Suprapubic skin (tissue), 4 donors: ENCODE measurements at regions not wholly inside any gene's neighbourhood (a gene's known extent, or its start where the extent isn't known, plus 50 kb on each side); places are given as distances from the start of the nearest gene placed in this dataset.

Experiments
- POLR2A ChIP-seq, 2 donors: fragments of 450-650 bp; IDR thresholded peaks; one replicate each; pipeline ENCODE4 v1.6.1; 2017; ENCODE audit warnings: antibody characterized with exemption in 2 of 2, mild to moderate bottlenecking in 2 of 2, moderate library complexity in 2 of 2
- POLR2AphosphoS5 ChIP-seq, 3 donors: sonication (generic); formaldehyde crosslinking; IDR thresholded peaks; one replicate each; pipeline ENCODE4 v1.6.1; 2017; ENCODE audit warnings: antibody characterized with exemption in 3 of 3
- TF ChIP-seq, protein P1 (sequence below), 2 donors: fragments of 200-600 bp in 1 of 2; fragments of 450-650 bp in 1 of 2; sonication (generic) in 1 of 2; IDR thresholded peaks; one replicate each; pipeline ENCODE4 v1.5.1; 2016 to 2019; ENCODE audit warnings: antibody characterized with exemption in 2 of 2, mild to moderate bottlenecking in 1 of 2, moderate library complexity in 1 of 2

DNA sequence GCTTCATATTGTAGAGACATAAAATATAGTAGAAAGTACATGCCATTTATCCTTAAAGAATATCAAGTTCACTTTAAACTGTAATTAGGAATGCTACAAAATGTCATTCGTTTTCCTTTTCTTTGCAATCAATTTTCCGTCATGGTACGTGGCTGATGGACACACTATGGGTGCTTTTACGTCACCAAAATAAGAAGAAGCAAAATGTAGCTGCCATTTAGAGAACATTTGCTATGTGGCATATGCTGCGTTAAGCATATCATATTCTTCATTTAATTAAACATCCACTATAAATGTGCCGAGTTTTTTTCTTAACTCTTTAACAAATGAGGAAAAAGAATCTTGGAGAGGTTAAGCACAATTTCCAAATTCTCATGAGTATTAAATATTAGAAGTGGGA is 1358.5 kb upstream of the NXPH2 start:
- TF ChIP-seq, protein P1, sequence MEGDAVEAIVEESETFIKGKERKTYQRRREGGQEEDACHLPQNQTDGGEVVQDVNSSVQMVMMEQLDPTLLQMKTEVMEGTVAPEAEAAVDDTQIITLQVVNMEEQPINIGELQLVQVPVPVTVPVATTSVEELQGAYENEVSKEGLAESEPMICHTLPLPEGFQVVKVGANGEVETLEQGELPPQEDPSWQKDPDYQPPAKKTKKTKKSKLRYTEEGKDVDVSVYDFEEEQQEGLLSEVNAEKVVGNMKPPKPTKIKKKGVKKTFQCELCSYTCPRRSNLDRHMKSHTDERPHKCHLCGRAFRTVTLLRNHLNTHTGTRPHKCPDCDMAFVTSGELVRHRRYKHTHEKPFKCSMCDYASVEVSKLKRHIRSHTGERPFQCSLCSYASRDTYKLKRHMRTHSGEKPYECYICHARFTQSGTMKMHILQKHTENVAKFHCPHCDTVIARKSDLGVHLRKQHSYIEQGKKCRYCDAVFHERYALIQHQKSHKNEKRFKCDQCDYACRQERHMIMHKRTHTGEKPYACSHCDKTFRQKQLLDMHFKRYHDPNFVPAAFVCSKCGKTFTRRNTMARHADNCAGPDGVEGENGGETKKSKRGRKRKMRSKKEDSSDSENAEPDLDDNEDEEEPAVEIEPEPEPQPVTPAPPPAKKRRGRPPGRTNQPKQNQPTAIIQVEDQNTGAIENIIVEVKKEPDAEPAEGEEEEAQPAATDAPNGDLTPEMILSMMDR (IDR thresholded peaks at IDR 0.05), result no peak
- no peak for TF ChIP-seq POLR2A (IDR thresholded peaks at IDR 0.05)
- no peak for TF ChIP-seq POLR2AphosphoS5 (IDR thresholded peaks at IDR 0.05)
